ENCODE measurements at regions not wholly inside any gene's neighbourhood (a gene's known extent, or its start where the extent isn't known, plus 50 kb on each side); places are given as distances from the start of the nearest gene placed in this dataset.
"Not testable (repeated sequence)": the region's sequence is repeated elsewhere in the genome, so short reads cannot be mapped to it uniquely, and the experiment has no call there.

- DNase-seq, result not testable (repeated sequence)
Observed at GRCh38 chr16:88232401-88233258, 150.1 kb upstream of the ZNF469 start.

DNA sequence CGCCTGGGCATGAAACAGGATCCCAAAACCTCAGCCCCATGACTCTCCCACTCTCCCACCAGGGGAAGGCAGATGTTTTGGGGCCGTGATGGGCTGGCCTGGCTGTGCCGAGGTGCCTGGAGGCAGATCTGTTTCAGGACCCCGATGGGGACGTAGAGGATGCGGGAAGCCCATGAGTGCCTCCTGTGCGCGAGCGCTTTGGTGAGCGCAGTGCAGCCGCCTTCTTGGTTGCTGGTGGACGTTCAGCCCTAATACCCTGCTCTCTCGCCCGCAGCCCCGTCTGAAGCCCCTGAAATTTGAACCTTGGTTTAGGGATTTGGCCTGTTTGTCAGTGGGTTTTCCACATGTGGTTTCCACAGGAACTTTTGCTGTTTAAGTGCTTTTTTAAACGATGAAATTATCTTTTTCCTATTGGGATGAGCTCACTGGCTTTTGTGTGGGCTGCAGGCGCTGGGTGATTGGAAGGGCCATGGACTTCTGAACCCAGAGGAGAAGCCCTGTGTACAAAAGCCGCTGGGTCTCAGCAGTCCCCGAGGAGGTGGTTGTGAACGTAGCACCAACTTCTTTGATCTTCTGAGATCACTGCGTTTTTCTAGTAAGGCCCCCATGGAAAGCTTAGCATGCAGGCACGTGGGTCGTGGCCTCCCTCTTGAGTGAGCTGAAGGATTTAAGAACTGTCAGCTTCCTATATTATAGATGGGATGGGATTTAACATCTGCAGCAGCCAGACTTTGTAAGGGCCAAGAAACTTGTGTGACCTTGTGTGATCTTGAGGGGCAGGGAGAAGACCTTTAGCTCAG lies 148.9 kb upstream of the ZNF469 start:
- DNase-seq, result not testable (repeated sequence)

DNA sequence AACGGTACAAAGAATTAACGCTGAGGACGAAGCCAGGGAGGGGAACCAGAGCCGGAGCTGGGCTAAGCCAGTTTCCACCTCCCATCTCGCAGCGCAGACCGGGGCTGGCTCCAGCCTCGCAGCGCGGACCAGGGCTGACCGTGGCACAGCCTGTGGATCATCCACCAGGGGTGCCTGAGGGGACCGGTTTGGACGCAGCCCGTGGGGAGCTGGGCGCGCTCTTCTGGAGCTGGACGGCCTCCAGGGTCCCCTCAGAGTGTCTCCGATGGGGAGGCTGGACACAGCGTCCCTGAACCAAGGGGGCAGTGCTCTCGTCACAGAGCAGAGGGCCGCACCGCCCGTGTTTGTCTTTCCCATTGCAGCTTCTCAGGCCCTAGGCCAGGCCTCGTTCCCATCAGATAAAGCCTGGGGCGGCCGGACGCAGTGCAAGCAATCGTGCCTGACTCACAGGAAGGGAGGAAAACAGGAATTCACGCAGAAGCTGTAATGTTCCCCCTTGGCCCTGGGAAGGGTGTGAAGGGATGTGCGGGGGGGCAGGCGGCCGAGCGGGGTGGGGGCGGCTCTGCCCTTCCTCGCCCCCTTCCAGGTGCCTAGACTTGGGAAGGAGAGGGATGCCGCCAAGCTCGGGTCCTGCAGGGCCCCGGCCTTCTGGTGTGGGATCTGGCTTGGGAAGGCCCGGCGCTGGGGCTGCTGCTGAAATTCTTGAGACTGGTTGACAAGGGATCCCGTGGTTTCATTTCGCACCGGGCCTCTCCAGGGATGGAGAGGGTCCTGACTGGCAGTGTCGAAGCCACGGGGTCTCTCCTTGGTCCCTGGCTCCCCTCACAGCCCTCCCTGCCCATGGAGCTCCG lies 148.1 kb upstream of the ZNF469 start:
- DNase-seq, result not testable (repeated sequence)

DNA sequence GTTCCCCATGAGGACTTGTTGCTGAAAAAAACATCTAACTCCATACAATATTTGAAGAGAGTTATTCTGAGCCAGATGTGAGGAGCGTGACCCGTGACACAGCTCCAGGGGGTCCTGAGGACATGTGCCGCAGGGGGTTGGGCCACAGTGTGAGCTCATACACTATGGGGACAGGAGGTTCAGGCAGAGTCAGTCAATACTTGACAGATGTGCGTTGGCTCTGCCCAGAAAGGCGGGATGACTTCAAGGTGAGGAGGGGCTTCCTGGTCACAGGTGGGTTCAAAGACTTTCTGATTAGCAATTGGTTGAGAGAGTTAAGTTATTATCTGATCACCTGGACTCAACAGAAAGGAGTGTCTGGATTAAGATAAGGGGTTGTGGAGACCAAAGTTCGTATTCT lies 147.1 kb upstream of the ZNF469 start:
- not testable (repeated sequence) for DNase-seq

DNA sequence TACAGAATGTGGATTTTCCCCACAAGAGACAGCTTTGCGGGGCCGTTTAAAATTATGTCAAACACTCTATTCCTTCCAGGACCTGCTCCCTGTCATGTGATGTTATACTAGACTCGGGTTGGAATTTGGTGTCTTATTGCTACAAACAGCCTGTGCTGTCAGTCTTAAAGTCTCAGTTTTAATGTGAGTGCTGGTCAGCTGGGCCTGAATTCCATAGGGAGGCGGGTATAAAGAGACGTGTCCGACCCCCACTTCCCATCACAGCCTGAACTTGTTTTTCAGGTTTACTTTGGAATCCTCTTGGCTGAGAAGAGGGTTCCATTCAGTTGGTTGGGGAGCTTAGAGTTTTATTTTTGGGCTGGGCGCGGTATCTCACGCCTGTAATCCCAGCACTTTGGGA lies 146.5 kb upstream of the ZNF469 start:
- not testable (repeated sequence) for DNase-seq

- DNase-seq, result not testable (repeated sequence)
Observed at GRCh38 chr16:88237314-88237713, 145.4 kb upstream of the ZNF469 start.

GRCh38 chr16:88237761-88238415 lies 144.9 kb upstream of the ZNF469 start:
- not testable (repeated sequence) for DNase-seq

DNA sequence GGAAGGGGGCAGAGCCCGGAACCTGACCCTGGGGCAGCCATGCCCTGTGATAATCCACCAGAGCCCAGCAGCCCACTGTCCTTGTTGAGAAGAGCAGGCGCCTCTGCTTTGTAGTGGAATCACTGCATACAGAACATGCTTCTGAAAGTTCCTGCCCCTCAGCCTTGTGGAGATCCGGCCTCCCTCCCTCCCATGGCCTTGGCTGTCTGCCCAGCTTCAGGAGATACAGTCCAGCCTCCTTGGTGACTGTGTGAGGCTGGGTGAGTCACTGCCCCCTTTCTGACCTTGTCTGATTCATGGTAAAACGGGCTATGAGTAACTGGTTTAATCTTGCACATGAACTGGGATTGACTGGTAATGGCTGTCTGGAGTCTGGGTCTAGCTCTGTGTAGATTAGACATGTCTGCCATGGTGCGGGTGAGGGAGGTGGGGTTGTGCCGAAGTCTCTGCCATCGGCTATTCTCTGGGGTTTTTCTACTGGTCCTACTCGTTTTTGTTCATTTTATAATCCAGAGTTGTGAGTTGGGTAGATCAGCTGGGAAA lies 144.0 kb upstream of the ZNF469 start:
- peak; percentile 98 for DNase-seq

- DNase-seq, result peak; percentile 78
Observed at GRCh38 chr16:88240118-88240517, 142.6 kb upstream of the ZNF469 start.

GRCh38 chr16:88240776-88241175 lies 142.0 kb upstream of the ZNF469 start:
- not testable (repeated sequence) for DNase-seq

GRCh38 chr16:88241404-88242311 lies 141.1 kb upstream of the ZNF469 start:
- DNase-seq, result not testable (repeated sequence)

GRCh38 chr16:88242312-88243295 lies 140.2 kb upstream of the ZNF469 start:
- peak; percentile 94 for DNase-seq

- DNase-seq, result not testable (repeated sequence)
Observed at GRCh38 chr16:88243921-88244320, 138.8 kb upstream of the ZNF469 start.

- DNase-seq, result peak; percentile 92
Observed at GRCh38 chr16:88245241-88246081, 137.3 kb upstream of the ZNF469 start.

- DNase-seq, result not testable (repeated sequence)
Observed at GRCh38 chr16:88246955-88247582, 135.7 kb upstream of the ZNF469 start.

- not testable (repeated sequence) for DNase-seq
Observed at GRCh38 chr16:88247583-88247966, 135.2 kb upstream of the ZNF469 start.

DNA sequence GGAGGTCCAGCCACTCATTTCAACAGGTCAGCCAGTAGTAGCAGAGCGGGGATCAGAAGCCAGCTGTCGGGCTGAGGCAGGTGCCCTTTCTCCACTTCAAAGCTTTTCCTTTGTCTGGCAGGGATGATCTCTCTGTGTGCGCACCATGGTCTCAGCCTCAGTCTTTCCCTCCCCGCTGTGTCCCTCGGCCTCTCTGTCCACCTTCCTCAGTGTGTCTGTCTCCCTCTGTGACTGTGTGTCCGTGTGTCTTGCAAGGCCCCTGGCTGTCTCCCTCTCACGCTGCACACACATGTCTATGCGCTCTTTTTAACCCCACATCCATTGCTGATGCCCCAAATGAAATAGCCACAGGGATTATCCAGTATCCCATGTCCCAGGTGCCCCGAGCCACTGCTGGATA lies 134.0 kb upstream of the ZNF469 start:
- not testable (repeated sequence) for DNase-seq

- not testable (repeated sequence) for DNase-seq
Observed at GRCh38 chr16:88250381-88250780, 132.4 kb upstream of the ZNF469 start.
